Nephron progenitor cell (in vitro differentiated cells): ENCODE measurements at regions not wholly inside any gene's neighbourhood (a gene's known extent, or its start where the extent isn't known, plus 50 kb on each side); places are given as distances from the start of the nearest gene placed in this dataset.
A peak's percentile ranks its signal among the peaks of the same experiment; 100 is the strongest.
"Not testable (repeated sequence)": the region's sequence is repeated elsewhere in the genome, so short reads cannot be mapped to it uniquely, and the experiment has no call there.

Experiments
- DNase-seq: peaks from one replicate; pipeline ENCODE4 v3.0.0; 2021
- H3K27ac Mint-ChIP-seq: 2 replicates; pipeline ENCODE4 v1.8.0; 2021; ENCODE audit warnings: mild to moderate bottlenecking, moderate library complexity, mixed read lengths
- H3K27me3 Mint-ChIP-seq: 2 replicates; pipeline ENCODE4 v1.8.0; 2021; ENCODE audit warnings: mild to moderate bottlenecking, low read depth, mixed read lengths; ENCODE audit not compliant: poor library complexity
- H3K36me3 Mint-ChIP-seq: 2 replicates; pipeline ENCODE4 v1.8.0; 2021; ENCODE audit warnings: low read depth, mixed read lengths
- H3K4me1 Mint-ChIP-seq: 2 replicates; pipeline ENCODE4 v1.8.0; 2021; ENCODE audit warnings: mixed read lengths
- H3K4me3 Mint-ChIP-seq: 2 replicates; pipeline ENCODE4 v1.8.0; 2021; ENCODE audit warnings: mild to moderate bottlenecking, moderate library complexity, mixed read lengths
- H3K9me3 Mint-ChIP-seq: 2 replicates; pipeline ENCODE4 v1.8.0; 2021; ENCODE audit warnings: mild to moderate bottlenecking, moderate library complexity, mixed read lengths
- CTCF ChIP-seq: fragments of 200-600 bp; sonication (generic); IDR thresholded peaks from 2 replicates; pipeline ENCODE4 v1.5.0; 2021; ENCODE audit warnings: antibody characterized with exemption

- H3K36me3 Mint-ChIP-seq, H3K4me3 Mint-ChIP-seq, H3K27ac Mint-ChIP-seq, H3K4me1 Mint-ChIP-seq, H3K27me3 Mint-ChIP-seq, H3K9me3 Mint-ChIP-seq, DNase-seq: not testable (repeated sequence)
Measured at GRCh38 chr1:206397501-206397900, 72.8 kb upstream of the IKBKE start.

- H3K27me3 Mint-ChIP-seq, H3K9me3 Mint-ChIP-seq, H3K27ac Mint-ChIP-seq, H3K4me1 Mint-ChIP-seq, H3K36me3 Mint-ChIP-seq, H3K4me3 Mint-ChIP-seq, DNase-seq: not testable (repeated sequence)
Measured at GRCh38 chr1:206398261-206398660, 72.0 kb upstream of the IKBKE start.

- not testable (repeated sequence) for H3K27ac Mint-ChIP-seq, DNase-seq
Measured at GRCh38 chr1:206403612-206404307, 66.5 kb upstream of the IKBKE start.

GRCh38 chr1:206404309-206405027 is 65.8 kb upstream of the IKBKE start:
- H3K27ac Mint-ChIP-seq, H3K27me3 Mint-ChIP-seq, H3K36me3 Mint-ChIP-seq: not testable (repeated sequence)

More at GRCh38 chr1:206403612-206404307, 66.5 kb upstream of the IKBKE start:
- not testable (repeated sequence) for H3K36me3 Mint-ChIP-seq, H3K4me1 Mint-ChIP-seq, H3K9me3 Mint-ChIP-seq, H3K4me3 Mint-ChIP-seq, H3K27me3 Mint-ChIP-seq

GRCh38 chr1:206405282-206405681 is 65.0 kb upstream of the IKBKE start:
- H3K9me3 Mint-ChIP-seq, H3K4me1 Mint-ChIP-seq, H3K27me3 Mint-ChIP-seq, H3K4me3 Mint-ChIP-seq, H3K27ac Mint-ChIP-seq, DNase-seq, H3K36me3 Mint-ChIP-seq: not testable (repeated sequence)

More at GRCh38 chr1:206404309-206405027, 65.8 kb upstream of the IKBKE start:
- DNase-seq, H3K9me3 Mint-ChIP-seq, H3K4me3 Mint-ChIP-seq, H3K4me1 Mint-ChIP-seq: not testable (repeated sequence)

GRCh38 chr1:206408371-206409288 is 61.6 kb upstream of the IKBKE start:
- H3K9me3 Mint-ChIP-seq, DNase-seq, H3K4me1 Mint-ChIP-seq, H3K27me3 Mint-ChIP-seq, H3K4me3 Mint-ChIP-seq, H3K27ac Mint-ChIP-seq: not testable (repeated sequence)
- peaks cover 13% of the 10 kb centered on the region for H3K36me3 Mint-ChIP-seq

- no peak for DNase-seq
- Mint-ChIP-seq H3K4me3 (no peak overlapping the region), H3K36me3 (peaks cover 25% of the 10 kb centered on the region), H3K27me3 (no peaks in the 10 kb centered on the region), H3K9me3 (no peaks in the 10 kb centered on the region), H3K27ac (peak overlapping the region; percentile 52), H3K4me1 (peaks cover 19% of the 10 kb centered on the region)
- no peak for TF ChIP-seq CTCF
Measured at GRCh38 chr1:206411321-206411720, 59.0 kb upstream of the IKBKE start.

GRCh38 chr1:206415942-206416341 is 54.3 kb upstream of the IKBKE start:
- Mint-ChIP-seq H3K4me1 (peaks cover 28% of the 10 kb centered on the region), H3K27ac (peak overlapping the region; percentile 69), H3K27me3 (no peaks in the 10 kb centered on the region), H3K9me3 (no peaks in the 10 kb centered on the region), H3K4me3 (no peak overlapping the region), H3K36me3 (peaks cover 34% of the 10 kb centered on the region)
- no peak for DNase-seq
- no peak for TF ChIP-seq CTCF
